ENCODE measurements at regions not wholly inside any gene's neighbourhood (a gene's known extent, or its start where the extent isn't known, plus 50 kb on each side); places are given as distances from the start of the nearest gene placed in this dataset.

DNA sequence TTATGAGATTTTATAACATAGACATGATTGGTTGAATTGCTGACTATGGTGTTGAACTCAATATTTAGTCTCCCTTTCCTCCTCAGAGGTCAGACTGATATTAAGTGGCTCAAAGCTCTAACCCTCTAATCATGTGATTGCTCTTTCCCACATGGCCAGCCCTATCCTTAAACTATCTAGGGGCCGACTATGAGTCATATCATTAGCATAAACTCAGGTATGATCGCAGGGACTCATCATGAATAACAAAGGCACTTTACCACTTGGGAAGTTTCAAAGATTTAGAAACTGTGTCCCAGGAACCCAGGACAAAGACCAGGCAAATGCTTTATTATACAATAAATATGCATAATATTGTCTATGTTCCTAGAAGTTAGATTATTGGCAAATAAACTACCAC lies 894.6 kb upstream of the NEGR1 start:
- TF ChIP-seq POLR2A (IDR thresholded peaks at IDR 0.05; ENCODE audit: low read length) = no peak
- no peak for TF ChIP-seq GATA1 (IDR thresholded peaks at IDR 0.05; ENCODE audit: low read depth, low read length)

Data from erythroblast (primary cell).